ENCODE measurements at regions not wholly inside any gene's neighbourhood (a gene's known extent, or its start where the extent isn't known, plus 50 kb on each side); places are given as distances from the start of the nearest gene placed in this dataset.

GRCh38 chr6:164035900-164036485 is 621.5 kb downstream of the QKI start:
- no peak for DNase-seq (ENCODE audit: low read depth, low spot score)

GRCh38 chr6:164034602-164035140 is 620.2 kb downstream of the QKI start:
- DNase-seq (ENCODE audit: low read depth, low spot score) = no peak

- no peak for DNase-seq (ENCODE audit: low read depth, low spot score)
Observed at GRCh38 chr6:164025180-164025579, 610.7 kb downstream of the QKI start.

GRCh38 chr6:164023535-164023934 is 609.0 kb downstream of the QKI start:
- DNase-seq (ENCODE audit: low read depth, low spot score) = no peak

- no peak for DNase-seq (ENCODE audit: low read depth, low spot score)
Observed at GRCh38 chr6:164022632-164023031, 608.1 kb downstream of the QKI start.

- DNase-seq (ENCODE audit: low read depth, low spot score) = no peak
Observed at GRCh38 chr6:164021589-164022250, 607.2 kb downstream of the QKI start.

DNA sequence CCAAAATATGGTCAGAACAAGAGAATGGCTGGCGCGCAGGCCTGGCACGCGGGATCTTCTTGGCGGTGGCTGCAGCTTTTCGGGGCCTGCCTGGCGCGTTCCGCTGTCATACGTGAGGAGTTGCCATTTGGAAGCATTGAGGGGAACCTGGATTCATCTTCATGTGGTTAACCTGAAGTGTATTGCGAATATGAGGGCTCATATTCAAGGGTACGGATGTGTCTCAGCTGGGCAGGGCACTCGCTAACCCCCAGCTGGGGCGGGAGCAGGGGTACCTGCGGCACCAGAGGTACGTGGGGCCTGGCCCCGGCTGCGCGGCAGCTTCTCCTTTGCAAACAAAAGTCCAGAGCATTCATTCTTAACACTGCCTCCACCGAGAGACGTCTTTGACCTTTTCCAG is 605.6 kb downstream of the QKI start:
- no peak for DNase-seq (ENCODE audit: low read depth, low spot score)

GRCh38 chr6:164018133-164018532 is 603.6 kb downstream of the QKI start:
- no peak for DNase-seq (ENCODE audit: low read depth, low spot score)

GRCh38 chr6:164016056-164016455 is 601.5 kb downstream of the QKI start:
- DNase-seq (ENCODE audit: low read depth, low spot score) = no peak

DNA sequence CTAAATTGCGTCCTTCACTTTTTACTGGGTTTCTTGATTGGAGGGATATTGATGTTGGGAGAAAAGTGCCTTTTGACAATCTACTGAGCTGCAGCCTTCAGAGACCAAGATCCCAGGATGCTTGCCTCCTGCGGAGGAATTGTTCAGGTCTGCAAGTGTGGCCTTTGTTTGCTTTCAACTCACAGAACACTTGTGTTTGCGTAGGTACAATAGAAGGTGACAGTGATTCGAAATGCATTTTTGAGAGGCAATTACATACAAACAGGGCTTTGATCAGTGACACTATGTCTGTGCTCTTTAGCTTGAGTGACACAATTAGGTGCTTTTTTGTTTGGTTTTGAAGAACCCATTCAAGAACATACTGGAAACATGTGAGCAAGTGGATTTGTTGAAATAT is 600.6 kb downstream of the QKI start:
- DNase-seq (ENCODE audit: low read depth, low spot score) = no peak

GRCh38 chr6:164014346-164015087 is 600.0 kb downstream of the QKI start:
- DNase-seq (ENCODE audit: low read depth, low spot score) = no peak

- DNase-seq (ENCODE audit: low read depth, low spot score) = no peak
Observed at GRCh38 chr6:164013480-164014208, 599.1 kb downstream of the QKI start.

GRCh38 chr6:164011321-164011720 is 596.8 kb downstream of the QKI start:
- DNase-seq (ENCODE audit: low read depth, low spot score) = no peak

DNA sequence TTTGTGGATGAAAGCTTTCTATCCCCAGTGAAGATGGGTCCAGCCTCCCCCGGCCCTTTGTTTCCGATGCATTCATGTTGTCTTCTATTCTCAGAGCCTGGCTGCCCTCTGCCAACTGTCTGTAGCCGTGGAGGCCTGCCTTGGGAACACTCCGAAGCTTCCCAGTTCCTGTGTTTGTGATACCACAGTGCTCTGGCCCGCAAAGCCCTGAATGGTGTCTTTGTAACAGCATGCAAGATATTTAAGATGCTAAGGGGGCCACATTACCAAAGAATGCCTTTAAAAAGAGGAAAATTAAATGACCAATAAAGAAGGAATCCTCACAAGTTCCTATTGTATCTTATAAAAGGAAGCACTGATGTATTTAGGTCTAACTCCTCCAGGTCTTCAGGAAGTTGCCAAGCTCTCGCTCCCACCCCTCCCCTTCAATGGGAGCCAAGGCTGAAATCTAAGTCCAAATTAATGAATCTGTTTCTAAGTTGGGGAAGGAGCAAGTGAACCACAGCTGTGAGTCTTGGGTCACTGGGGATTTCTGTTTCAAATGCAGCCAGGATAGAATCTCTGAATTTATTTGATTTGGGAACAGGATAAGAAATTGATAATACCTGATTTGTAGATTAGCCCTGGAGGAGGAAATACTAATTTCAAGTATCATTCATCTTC is 596.1 kb downstream of the QKI start:
- DNase-seq (ENCODE audit: low read depth, low spot score) = no peak

DNA sequence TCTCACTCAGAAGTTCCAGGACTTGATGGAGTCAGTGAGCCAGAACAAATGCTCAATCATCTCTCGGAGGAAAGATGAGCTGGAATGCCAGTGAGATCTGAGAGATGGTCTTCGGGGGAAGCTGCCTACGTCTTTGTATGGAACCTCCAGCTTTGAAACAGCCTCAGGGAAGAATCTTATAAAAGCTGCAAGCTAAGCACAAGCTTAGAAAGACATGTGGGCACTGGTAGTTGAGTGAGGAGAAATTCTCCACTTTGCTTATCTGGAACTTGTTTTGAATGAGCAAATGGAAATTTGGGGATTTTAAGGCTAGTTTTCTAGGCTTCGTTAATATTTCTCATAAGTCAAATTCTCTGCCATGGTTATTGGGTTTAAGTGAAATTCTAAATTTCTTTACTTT is 594.4 kb downstream of the QKI start:
- no peak for DNase-seq (ENCODE audit: low read depth, low spot score)

DNA sequence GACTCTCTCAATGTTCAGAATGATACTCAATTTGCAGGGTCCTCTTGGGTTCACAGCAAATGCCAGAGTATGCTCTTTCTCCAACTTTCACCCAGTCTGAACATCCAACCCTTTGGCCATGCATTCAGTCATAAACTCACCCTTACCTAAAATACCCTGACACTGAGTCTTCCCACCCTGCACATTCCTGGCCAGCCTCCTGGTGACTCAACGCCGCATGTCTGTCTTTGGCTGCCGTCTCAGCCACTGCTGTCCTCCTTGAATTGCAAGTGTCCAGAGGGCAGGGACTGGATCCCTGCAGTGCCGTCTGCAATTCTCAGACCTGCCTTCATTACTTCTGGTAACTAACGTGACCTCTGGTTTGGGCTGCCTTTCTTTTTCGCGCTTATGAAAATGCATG is 593.4 kb downstream of the QKI start:
- DNase-seq (ENCODE audit: low read depth, low spot score) = no peak

DNA sequence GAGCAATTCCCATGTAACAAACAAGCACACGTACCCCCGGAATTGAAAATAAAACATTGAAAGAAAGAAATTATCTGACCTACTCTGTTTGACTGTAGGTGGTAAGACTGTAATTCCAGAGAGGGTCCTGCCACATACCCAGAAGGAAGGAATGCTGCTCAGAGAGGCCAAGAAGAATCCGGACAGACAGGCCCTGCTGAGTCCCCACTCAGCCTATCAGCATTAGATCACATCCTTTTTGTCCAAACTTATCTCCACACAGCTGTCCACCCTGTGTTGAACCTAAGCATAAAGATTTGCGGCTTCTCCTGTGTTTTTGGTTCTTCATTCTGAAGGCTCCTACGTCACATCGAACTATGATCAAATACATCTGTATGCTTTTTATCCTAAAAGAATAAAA is 591.9 kb downstream of the QKI start:
- DNase-seq (ENCODE audit: low read depth, low spot score) = no peak

- no peak for DNase-seq (ENCODE audit: low read depth, low spot score)
Observed at GRCh38 chr6:164005004-164005711, 590.6 kb downstream of the QKI start.

GRCh38 chr6:164000276-164000675 is 585.8 kb downstream of the QKI start:
- DNase-seq (ENCODE audit: low read depth, low spot score) = no peak

- no peak for DNase-seq (ENCODE audit: low read depth, low spot score)
Observed at GRCh38 chr6:163999475-164000125, 585.1 kb downstream of the QKI start.
